ENCODE measurements at regions not wholly inside any gene's neighbourhood (a gene's known extent, or its start where the extent isn't known, plus 50 kb on each side); places are given as distances from the start of the nearest gene placed in this dataset.
"Not testable (repeated sequence)": the region's sequence is repeated elsewhere in the genome, so short reads cannot be mapped to it uniquely, and the experiment has no call there.

- DNase-seq (ENCODE audit: low read depth in 2 of 2), result not testable (repeated sequence)
Measured at GRCh38 chr1:146326863-146327262, 98.0 kb upstream of the NOTCH2NLA start.

GRCh38 chr1:146324463-146324862, 95.6 kb upstream of the NOTCH2NLA start:
- not testable (repeated sequence) for DNase-seq (ENCODE audit: low read depth in 2 of 2)

GRCh38 chr1:146323302-146323701, 94.5 kb upstream of the NOTCH2NLA start:
- DNase-seq (ENCODE audit: low read depth in 2 of 2), result not testable (repeated sequence)

GRCh38 chr1:146322893-146323292, 94.1 kb upstream of the NOTCH2NLA start:
- not testable (repeated sequence) for DNase-seq (ENCODE audit: low read depth in 2 of 2)

GRCh38 chr1:146318715-146319114, 89.9 kb upstream of the NOTCH2NLA start:
- DNase-seq (ENCODE audit: low read depth in 2 of 2), result not testable (repeated sequence)

- not testable (repeated sequence) for DNase-seq (ENCODE audit: low read depth in 2 of 2)
Measured at GRCh38 chr1:146317785-146318184, 89.0 kb upstream of the NOTCH2NLA start.

- not testable (repeated sequence) for DNase-seq (ENCODE audit: low read depth in 2 of 2)
Measured at GRCh38 chr1:146314449-146315246, 85.8 kb upstream of the NOTCH2NLA start.

GRCh38 chr1:146310579-146310978, 81.8 kb upstream of the NOTCH2NLA start:
- not testable (repeated sequence) for DNase-seq (ENCODE audit: low read depth in 2 of 2)

- not testable (repeated sequence) for DNase-seq (ENCODE audit: low read depth in 2 of 2)
Measured at GRCh38 chr1:146309427-146309826, 80.6 kb upstream of the NOTCH2NLA start.

- DNase-seq (ENCODE audit: low read depth in 2 of 2), result not testable (repeated sequence)
Measured at GRCh38 chr1:146308892-146309291, 80.1 kb upstream of the NOTCH2NLA start.

GRCh38 chr1:146308152-146308551, 79.3 kb upstream of the NOTCH2NLA start:
- not testable (repeated sequence) for DNase-seq (ENCODE audit: low read depth in 2 of 2)

- not testable (repeated sequence) for DNase-seq (ENCODE audit: low read depth in 2 of 2)
Measured at GRCh38 chr1:146307632-146308031, 78.8 kb upstream of the NOTCH2NLA start.

GRCh38 chr1:146306651-146307050, 77.8 kb upstream of the NOTCH2NLA start:
- DNase-seq (ENCODE audit: low read depth in 2 of 2), result not testable (repeated sequence)

GRCh38 chr1:146305442-146305841, 76.6 kb upstream of the NOTCH2NLA start:
- not testable (repeated sequence) for DNase-seq (ENCODE audit: low read depth in 2 of 2)

- DNase-seq (ENCODE audit: low read depth in 2 of 2), result not testable (repeated sequence)
Measured at GRCh38 chr1:146298575-146298897, 69.7 kb upstream of the NOTCH2NLA start.

- not testable (repeated sequence) for DNase-seq (ENCODE audit: low read depth in 2 of 2)
Measured at GRCh38 chr1:146297781-146298574, 69.2 kb upstream of the NOTCH2NLA start.

- DNase-seq (ENCODE audit: low read depth in 2 of 2), result not testable (repeated sequence)
Measured at GRCh38 chr1:146292940-146293936, 64.4 kb upstream of the NOTCH2NLA start.

- DNase-seq (ENCODE audit: low read depth in 2 of 2), result not testable (repeated sequence)
Measured at GRCh38 chr1:146292424-146292823, 63.6 kb upstream of the NOTCH2NLA start.

- not testable (repeated sequence) for DNase-seq (ENCODE audit: low read depth in 2 of 2)
Measured at GRCh38 chr1:146287881-146288280, 59.1 kb upstream of the NOTCH2NLA start.

- not testable (repeated sequence) for DNase-seq (ENCODE audit: low read depth in 2 of 2)
Measured at GRCh38 chr1:146284760-146285159, 55.9 kb upstream of the NOTCH2NLA start.

- DNase-seq (ENCODE audit: low read depth in 2 of 2), result not testable (repeated sequence)
Measured at GRCh38 chr1:146283527-146283880, 54.7 kb upstream of the NOTCH2NLA start.

Data from stimulated activated CD8-positive, alpha-beta memory T cell treated with anti-CD3 and anti-CD28 coated beads, Interleukin-15, amount 100 ng/mL, for 48 hours (primary cell).